ENCODE measurements at regions not wholly inside any gene's neighbourhood (a gene's known extent, or its start where the extent isn't known, plus 50 kb on each side); places are given as distances from the start of the nearest gene placed in this dataset.

DNA sequence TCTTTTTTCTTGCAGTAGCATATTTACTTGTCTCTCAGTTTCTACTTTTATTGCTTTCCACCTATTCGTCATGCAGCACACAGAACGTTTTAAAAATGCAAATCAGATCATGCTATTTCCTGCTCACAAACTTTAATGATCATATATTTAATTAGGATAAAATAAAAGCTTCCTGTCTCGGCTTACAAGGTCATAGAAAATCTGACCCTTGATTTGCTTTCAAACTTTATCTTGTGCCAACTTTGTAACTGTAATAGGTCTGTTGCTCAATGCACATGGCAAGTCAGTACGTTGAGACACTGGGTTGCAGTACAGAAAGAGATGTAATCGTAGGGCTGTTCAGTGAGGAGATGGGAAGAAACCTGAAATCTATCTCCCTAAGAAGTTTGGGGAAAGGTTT, 95.6 kb upstream of the CSNK1A1L start:
- TF ChIP-seq, protein P1, sequence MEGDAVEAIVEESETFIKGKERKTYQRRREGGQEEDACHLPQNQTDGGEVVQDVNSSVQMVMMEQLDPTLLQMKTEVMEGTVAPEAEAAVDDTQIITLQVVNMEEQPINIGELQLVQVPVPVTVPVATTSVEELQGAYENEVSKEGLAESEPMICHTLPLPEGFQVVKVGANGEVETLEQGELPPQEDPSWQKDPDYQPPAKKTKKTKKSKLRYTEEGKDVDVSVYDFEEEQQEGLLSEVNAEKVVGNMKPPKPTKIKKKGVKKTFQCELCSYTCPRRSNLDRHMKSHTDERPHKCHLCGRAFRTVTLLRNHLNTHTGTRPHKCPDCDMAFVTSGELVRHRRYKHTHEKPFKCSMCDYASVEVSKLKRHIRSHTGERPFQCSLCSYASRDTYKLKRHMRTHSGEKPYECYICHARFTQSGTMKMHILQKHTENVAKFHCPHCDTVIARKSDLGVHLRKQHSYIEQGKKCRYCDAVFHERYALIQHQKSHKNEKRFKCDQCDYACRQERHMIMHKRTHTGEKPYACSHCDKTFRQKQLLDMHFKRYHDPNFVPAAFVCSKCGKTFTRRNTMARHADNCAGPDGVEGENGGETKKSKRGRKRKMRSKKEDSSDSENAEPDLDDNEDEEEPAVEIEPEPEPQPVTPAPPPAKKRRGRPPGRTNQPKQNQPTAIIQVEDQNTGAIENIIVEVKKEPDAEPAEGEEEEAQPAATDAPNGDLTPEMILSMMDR (IDR thresholded peaks at IDR 0.05), result no peak
- TF ChIP-seq POLR2A (IDR thresholded peaks at IDR 0.05) (no peak), EP300 (IDR thresholded peaks at IDR 0.05) (no peak)
